ENCODE measurements at regions not wholly inside any gene's neighbourhood (a gene's known extent, or its start where the extent isn't known, plus 50 kb on each side); places are given as distances from the start of the nearest gene placed in this dataset.

DNA sequence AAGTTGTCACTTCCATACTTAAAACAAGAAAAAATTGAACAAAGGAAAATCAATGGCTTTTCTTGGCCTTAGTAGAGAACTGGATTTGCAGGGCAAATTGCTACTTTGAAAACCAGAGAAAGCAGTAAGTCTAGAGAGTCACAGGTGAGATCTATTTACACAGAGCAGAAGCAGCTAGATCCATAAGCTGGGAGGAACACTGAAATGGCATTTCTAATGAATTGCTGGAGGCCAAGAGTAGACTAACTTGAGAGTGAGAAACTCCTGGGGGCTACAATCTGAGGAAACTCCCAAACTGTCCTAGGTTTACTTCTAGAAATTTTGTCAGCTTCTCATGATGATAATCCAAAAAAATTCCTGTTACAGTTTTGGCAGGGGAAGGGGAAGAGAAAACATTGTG lies 133.3 kb downstream of the SPCS3 start:
- TF ChIP-seq POLR2A (IDR thresholded peaks at IDR 0.05) = no peak
- TF ChIP-seq, protein P1, sequence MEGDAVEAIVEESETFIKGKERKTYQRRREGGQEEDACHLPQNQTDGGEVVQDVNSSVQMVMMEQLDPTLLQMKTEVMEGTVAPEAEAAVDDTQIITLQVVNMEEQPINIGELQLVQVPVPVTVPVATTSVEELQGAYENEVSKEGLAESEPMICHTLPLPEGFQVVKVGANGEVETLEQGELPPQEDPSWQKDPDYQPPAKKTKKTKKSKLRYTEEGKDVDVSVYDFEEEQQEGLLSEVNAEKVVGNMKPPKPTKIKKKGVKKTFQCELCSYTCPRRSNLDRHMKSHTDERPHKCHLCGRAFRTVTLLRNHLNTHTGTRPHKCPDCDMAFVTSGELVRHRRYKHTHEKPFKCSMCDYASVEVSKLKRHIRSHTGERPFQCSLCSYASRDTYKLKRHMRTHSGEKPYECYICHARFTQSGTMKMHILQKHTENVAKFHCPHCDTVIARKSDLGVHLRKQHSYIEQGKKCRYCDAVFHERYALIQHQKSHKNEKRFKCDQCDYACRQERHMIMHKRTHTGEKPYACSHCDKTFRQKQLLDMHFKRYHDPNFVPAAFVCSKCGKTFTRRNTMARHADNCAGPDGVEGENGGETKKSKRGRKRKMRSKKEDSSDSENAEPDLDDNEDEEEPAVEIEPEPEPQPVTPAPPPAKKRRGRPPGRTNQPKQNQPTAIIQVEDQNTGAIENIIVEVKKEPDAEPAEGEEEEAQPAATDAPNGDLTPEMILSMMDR (IDR thresholded peaks at IDR 0.05) = no peak

Data from thyroid gland (tissue), 4 donors.